IPS-18c (cell line): ENCODE measurements at regions not wholly inside any gene's neighbourhood (a gene's known extent, or its start where the extent isn't known, plus 50 kb on each side); places are given as distances from the start of the nearest gene placed in this dataset.
"Not testable (repeated sequence)": the region's sequence is repeated elsewhere in the genome, so short reads cannot be mapped to it uniquely, and the experiment has no call there.

Source experiments
- H3K4me3 ChIP-seq: 2 replicates; pipeline ENCODE4 v1.7.0; 2013; ENCODE audit warnings: low read depth, mild to moderate bottlenecking, low read length, moderate library complexity; ENCODE audit not compliant: insufficient read depth
- H3K9me3 ChIP-seq: one replicate; pipeline ENCODE4 v1.6.1; 2013; ENCODE audit warnings: mild to moderate bottlenecking, low read length, moderate library complexity; ENCODE audit not compliant: control insufficient read depth, insufficient read depth

GRCh38 chr1:193932979-193933378 lies 746.6 kb upstream of the B3GALT2 start:
- H3K4me3 ChIP-seq = no peak overlapping the region
- H3K9me3 ChIP-seq = peaks cover 7% of the 10 kb centered on the region

GRCh38 chr1:193931356-193931755 lies 744.9 kb upstream of the B3GALT2 start:
- Histone ChIP-seq H3K9me3 (peaks cover 7% of the 10 kb centered on the region), H3K4me3 (no peak overlapping the region)

- Histone ChIP-seq H3K4me3 (no peak overlapping the region), H3K9me3 (peaks cover 7% of the 10 kb centered on the region)
Measured at GRCh38 chr1:193929374-193930033, 743.1 kb upstream of the B3GALT2 start.

GRCh38 chr1:193927550-193927949 lies 741.1 kb upstream of the B3GALT2 start:
- Histone ChIP-seq H3K9me3 (peaks cover 7% of the 10 kb centered on the region), H3K4me3 (no peak overlapping the region)

DNA sequence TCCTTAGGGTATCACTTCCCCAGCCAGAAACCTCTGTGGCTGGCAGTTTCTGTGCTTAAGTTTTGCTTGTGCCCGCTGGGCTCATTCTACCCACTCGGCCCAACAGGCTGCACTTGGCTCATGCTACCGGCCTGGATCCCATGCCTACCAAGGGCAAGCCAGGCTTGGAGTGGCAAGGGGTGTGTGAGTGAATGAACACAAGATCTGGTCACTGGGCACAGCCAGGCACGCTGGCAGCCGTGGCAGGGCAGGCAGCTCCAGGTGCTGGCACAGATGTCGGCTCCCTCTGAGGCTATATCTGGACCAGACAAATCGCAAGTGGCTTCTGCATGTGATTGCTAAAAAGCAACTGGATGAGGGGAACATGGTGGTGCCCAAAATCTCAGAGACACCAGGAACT lies 740.5 kb upstream of the B3GALT2 start:
- no peak overlapping the region for H3K4me3 ChIP-seq
- H3K9me3 ChIP-seq = peaks cover 7% of the 10 kb centered on the region

GRCh38 chr1:193919827-193920226 lies 733.4 kb upstream of the B3GALT2 start:
- no peaks in the 10 kb centered on the region for H3K9me3 ChIP-seq
- H3K4me3 ChIP-seq = no peak overlapping the region

- no peak overlapping the region for H3K4me3 ChIP-seq
- H3K9me3 ChIP-seq = no peaks in the 10 kb centered on the region
Measured at GRCh38 chr1:193916452-193916851, 730.0 kb upstream of the B3GALT2 start.

- Histone ChIP-seq H3K4me3 (no peak overlapping the region), H3K9me3 (no peaks in the 10 kb centered on the region)
Measured at GRCh38 chr1:193914871-193915270, 728.5 kb upstream of the B3GALT2 start.

- H3K9me3 ChIP-seq = no peaks in the 10 kb centered on the region
- H3K4me3 ChIP-seq = no peak overlapping the region
Measured at GRCh38 chr1:193909406-193910082, 723.1 kb upstream of the B3GALT2 start.

- H3K4me3 ChIP-seq = no peak overlapping the region
- no peaks in the 10 kb centered on the region for H3K9me3 ChIP-seq
Measured at GRCh38 chr1:193905288-193906085, 719.1 kb upstream of the B3GALT2 start.

DNA sequence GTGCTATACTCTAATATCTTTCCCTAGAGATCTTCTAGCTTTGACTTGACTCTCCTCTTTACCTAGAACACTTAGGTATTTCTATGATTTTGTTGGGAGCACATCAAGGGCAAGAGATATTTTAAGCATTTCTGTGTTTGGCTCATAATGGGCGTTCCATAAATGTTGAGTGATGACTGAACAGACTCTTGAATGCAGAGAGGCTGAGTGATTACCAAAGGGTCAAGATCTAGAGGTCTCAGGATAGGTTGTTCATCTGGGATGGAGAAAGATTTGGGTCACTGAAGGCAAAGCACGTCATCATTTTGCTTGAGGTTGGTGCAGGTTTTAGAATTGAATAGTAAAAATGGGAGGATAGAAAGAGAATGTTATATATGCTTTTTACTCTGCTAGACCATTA lies 705.4 kb upstream of the B3GALT2 start:
- H3K4me3 ChIP-seq = no peak overlapping the region
- H3K9me3 ChIP-seq = no peaks in the 10 kb centered on the region

- Histone ChIP-seq H3K9me3 (no peaks in the 10 kb centered on the region), H3K4me3 (no peak overlapping the region)
Measured at GRCh38 chr1:193890935-193891334, 704.5 kb upstream of the B3GALT2 start.

DNA sequence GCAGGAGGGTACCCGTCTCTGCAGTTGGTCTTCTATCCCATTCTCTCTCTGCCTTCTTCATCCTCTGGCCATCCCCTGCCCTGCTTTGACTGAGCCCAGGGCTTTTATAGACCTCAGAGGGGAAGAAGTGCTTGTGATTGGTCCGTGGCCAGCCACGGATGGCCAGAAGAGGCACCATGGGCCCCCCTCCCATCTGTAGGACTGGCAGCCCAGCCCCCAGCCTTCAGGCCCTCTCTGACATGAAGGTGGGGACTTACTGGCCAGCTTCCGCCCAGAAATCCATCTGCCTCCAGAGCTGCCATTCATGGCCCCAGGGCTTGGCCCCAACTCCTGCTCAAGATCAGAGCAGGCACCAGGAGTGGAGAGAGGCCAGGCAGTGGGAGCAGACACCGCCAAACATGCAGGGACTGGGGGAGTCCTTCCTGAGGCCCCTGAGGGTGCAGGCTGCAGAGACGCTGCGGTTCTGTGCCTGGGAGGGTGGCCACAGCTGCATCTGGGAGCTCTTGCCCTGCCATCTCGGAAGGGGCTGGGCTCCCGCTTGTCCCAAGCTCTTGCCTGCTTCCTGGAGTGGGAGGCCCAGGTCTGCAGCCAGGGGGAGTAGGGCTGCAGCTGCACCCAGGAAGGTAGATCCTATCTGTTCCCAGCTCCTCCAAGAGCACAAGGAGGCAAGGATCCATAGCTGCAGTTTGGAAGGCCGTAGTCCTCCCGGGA lies 698.6 kb upstream of the B3GALT2 start:
- no peak overlapping the region for H3K4me3 ChIP-seq

DNA sequence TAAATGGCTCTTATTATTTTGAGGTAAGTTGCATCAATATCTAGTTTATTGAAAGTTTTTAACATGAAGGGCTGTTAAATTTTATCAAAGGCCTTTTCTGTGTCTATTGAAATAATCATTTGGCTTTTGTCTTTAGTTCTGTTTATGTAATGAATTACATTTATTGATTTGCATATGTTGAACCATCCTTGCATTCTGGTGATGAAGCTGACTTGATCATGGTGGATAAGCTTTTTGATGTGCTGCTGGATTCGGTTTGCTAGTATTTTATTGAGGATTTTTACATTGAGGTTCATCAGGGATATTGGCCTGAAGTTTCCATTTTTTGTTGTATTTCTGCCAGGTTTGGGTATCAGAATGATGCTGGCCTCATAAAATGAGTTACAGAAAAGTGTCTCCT lies 691.5 kb upstream of the B3GALT2 start:
- not testable (repeated sequence) for H3K9me3 ChIP-seq, H3K4me3 ChIP-seq

More for the DNA sequence above, 698.6 kb upstream of the B3GALT2 start:
- no peaks in the 10 kb centered on the region for H3K9me3 ChIP-seq

- Histone ChIP-seq H3K9me3 (no peaks in the 10 kb centered on the region), H3K4me3 (no peak overlapping the region)
Measured at GRCh38 chr1:193868425-193868824, 682.0 kb upstream of the B3GALT2 start.

DNA sequence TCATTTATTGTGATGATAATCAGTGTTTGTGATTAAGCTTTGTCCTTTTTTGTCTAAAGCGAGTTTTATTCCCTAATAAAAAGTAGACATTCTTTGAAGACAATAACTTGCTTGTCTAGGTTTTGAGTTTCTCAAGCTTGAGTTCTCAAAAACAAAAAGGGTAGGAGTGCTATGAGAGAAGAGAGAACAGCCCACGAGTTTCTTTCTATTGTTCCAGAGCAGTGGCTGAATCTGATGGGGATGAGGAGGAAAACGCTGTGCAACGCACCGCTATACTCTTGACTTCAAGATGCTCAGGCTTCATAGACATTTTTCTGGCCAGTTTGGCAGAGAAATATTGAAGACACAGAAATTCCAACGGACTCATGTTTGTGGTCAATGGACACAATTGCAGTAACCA lies 669.8 kb upstream of the B3GALT2 start:
- Histone ChIP-seq H3K9me3 (no peaks in the 10 kb centered on the region), H3K4me3 (no peak overlapping the region)

GRCh38 chr1:193850745-193851144 lies 664.3 kb upstream of the B3GALT2 start:
- no peak overlapping the region for H3K4me3 ChIP-seq

More at GRCh38 chr1:193850745-193851144, 664.3 kb upstream of the B3GALT2 start:
- no peaks in the 10 kb centered on the region for H3K9me3 ChIP-seq
